ENCODE measurements at regions not wholly inside any gene's neighbourhood (a gene's known extent, or its start where the extent isn't known, plus 50 kb on each side); places are given as distances from the start of the nearest gene placed in this dataset.

- TF ChIP-seq TAF7 (optimal IDR thresholded peaks at IDR 0.05; ENCODE audit: borderline replicate concordance, low read depth, low read length): no peak
- TF ChIP-seq ATF2 (IDR thresholded peaks at IDR 0.05; ENCODE audit: low read length): no peak
- TF ChIP-seq NANOG (IDR thresholded peaks at IDR 0.05; ENCODE audit: insufficient read depth, low read depth, low read length, poor library complexity, severe bottlenecking): no peak
- no peak for TF ChIP-seq CBX8 (IDR thresholded peaks at IDR 0.05; ENCODE audit: borderline replicate concordance, low read depth, low read length)
These were observed 1175.4 kb upstream of the TENM4 start (continued) for GRCh38 chr11:80616070-80616800.

Measured in H1 (cell line).